B cell (primary cell): ENCODE measurements at regions not wholly inside any gene's neighbourhood (a gene's known extent, or its start where the extent isn't known, plus 50 kb on each side); places are given as distances from the start of the nearest gene placed in this dataset.

ENCODE experiments used
- ATAC-seq: fragments of 200-7000 bp; cut with Tn5 transposase; one replicate; pipeline ENCODE4 v1.10.0; 2021; ENCODE audit warnings: low read depth, mild to moderate bottlenecking, moderate number of reproducible peaks, moderate library complexity
- CTCF ChIA-PET: fragments of 350-600 bp; sonication (Branson Sonifier 250); formaldehyde crosslinking; loops from one replicate; lab custom pipeline; 2021; ENCODE audit warnings: antibody characterized with exemption, inconsistent platforms; lab: Charles Lee
- POLR2A ChIA-PET: fragments of 350-600 bp; sonication (Branson Sonifier 250); formaldehyde crosslinking; loops from one replicate; lab custom pipeline; 2021; ENCODE audit warnings: antibody characterized with exemption; lab: Charles Lee
- DNase-seq: peaks from one replicate; pipeline ENCODE4 v3.0.0; 2013
- H2AFZ ChIP-seq: 2 replicates; pipeline ENCODE4 v1.6.1; 2012; ENCODE audit warnings: mild to moderate bottlenecking, low read depth, low read length; ENCODE audit not compliant: insufficient read depth, poor library complexity, severe bottlenecking
- H3K27ac ChIP-seq, 2 donors: 1 replicate in 1 of 2; 2 replicates in 1 of 2; pipeline ENCODE4 v1.5.1; 2012 to 2013; ENCODE audit warnings: low read length in 2 of 2, mild to moderate bottlenecking in 2 of 2, moderate library complexity in 1 of 2
- H3K27me3 ChIP-seq, 4 experiments: fragments of 200-600 bp in 1 of 4; sonication (generic) in 1 of 4; replicated peaks in 1 of 4; 1 replicate in 2 of 4; 2 replicates in 2 of 4; pipeline versions ENCODE4 v1.6.1 to v1.7.0; 2013 to 2016; ENCODE audit warnings: low read length in 3 of 4, mild to moderate bottlenecking in 2 of 4, mixed read lengths in 1 of 4, moderate library complexity in 1 of 4; ENCODE audit not compliant: insufficient read depth in 4 of 4, control insufficient read depth in 3 of 4; ENCODE audit errors: control extremely low read depth in 1 of 4
- H3K36me3 ChIP-seq, 2 experiments: replicated peaks in 1 of 2; 1 replicate in 1 of 2; 2 replicates in 1 of 2; pipeline versions ENCODE4 v1.6.1 to v1.7.1; 2013; ENCODE audit warnings: low read length in 1 of 2; ENCODE audit not compliant: insufficient read depth in 2 of 2, control insufficient read depth in 1 of 2; ENCODE audit errors: control extremely low read depth in 1 of 2, extremely low read depth in 1 of 2
- H3K4me1 ChIP-seq, 2 donors: fragments of 200-600 bp in 1 of 2; sonication (generic) in 1 of 2; 1 replicate in 1 of 2; 2 replicates in 1 of 2; pipeline versions ENCODE4 v1.5.1 to v1.6.1; 2013 to 2017; ENCODE audit warnings: low read length in 2 of 2; ENCODE audit not compliant: control insufficient read depth in 2 of 2, insufficient read depth in 2 of 2
- H3K4me2 ChIP-seq: replicated peaks from 2 replicates; pipeline ENCODE3; 2012; ENCODE audit warnings: mild to moderate bottlenecking, low read depth, low read length; ENCODE audit not compliant: poor library complexity, severe bottlenecking
- H3K4me3 ChIP-seq, 5 experiments: fragments of 200-600 bp in 1 of 5; sonication (generic) in 1 of 5; 1 replicate in 3 of 5; 2 replicates in 2 of 5; pipeline versions ENCODE4 v1.5.1 to v1.7.0; 2011 to 2016; ENCODE audit warnings: low read length in 4 of 5, mild to moderate bottlenecking in 4 of 5, low read depth in 2 of 5, control low read depth in 1 of 5, moderate library complexity in 1 of 5; ENCODE audit not compliant: insufficient read depth in 1 of 5; ENCODE audit errors: control extremely low read depth in 1 of 5, extremely low read depth in 1 of 5
- H3K79me2 ChIP-seq: fragments of 200-600 bp; sonication (generic); one replicate; pipeline ENCODE4 v1.6.0; 2016; ENCODE audit warnings: low read length; ENCODE audit not compliant: control insufficient read depth, insufficient read depth
- H3K9ac ChIP-seq: fragments of 200-600 bp; sonication (generic); 2 replicates; pipeline ENCODE4 v1.6.1; 2017; ENCODE audit warnings: mild to moderate bottlenecking, low read length, moderate library complexity
- H3K9me3 ChIP-seq, 3 donors: one replicate each; pipeline versions ENCODE4 v1.6.1 to v1.7.1; 2013; ENCODE audit warnings: low read length in 2 of 3; ENCODE audit not compliant: control insufficient read depth in 2 of 3, insufficient read depth in 1 of 3; ENCODE audit errors: control extremely low read depth in 1 of 3
- H4K20me1 ChIP-seq: 2 replicates; pipeline ENCODE4 v1.6.0; 2012; ENCODE audit warnings: mild to moderate bottlenecking, low read length; ENCODE audit not compliant: insufficient read depth, control insufficient read depth, poor library complexity, severe bottlenecking
- H3K27ac Mint-ChIP-seq: one replicate; pipeline ENCODE4 v1.8.0; 2021; ENCODE audit warnings: mixed read lengths
- H3K27me3 Mint-ChIP-seq: one replicate; pipeline ENCODE4 v1.8.0; 2021; ENCODE audit warnings: mixed read lengths
- H3K4me1 Mint-ChIP-seq: one replicate; pipeline ENCODE4 v1.8.0; 2021; ENCODE audit warnings: mixed read lengths
- H3K4me3 Mint-ChIP-seq: one replicate; pipeline ENCODE4 v1.8.0; 2021; ENCODE audit warnings: mixed read lengths
- H3K9me3 Mint-ChIP-seq: one replicate; pipeline ENCODE4 v1.8.0; 2022; ENCODE audit warnings: mixed read lengths; ENCODE audit not compliant: insufficient read depth
- EZH2 ChIP-seq: IDR thresholded peaks from 2 replicates; pipeline ENCODE4 v1.6.1; 2012; ENCODE audit warnings: borderline replicate concordance, low read depth, mild to moderate bottlenecking, moderate library complexity, low read length; ENCODE audit not compliant: insufficient read depth, poor library complexity, severe bottlenecking
- WGBS: methylation state at CpG from one replicate; pipeline ENCODE4 v1.1.5; 2013; ENCODE audit warnings: missing lambda C conversion rate; ENCODE audit not compliant: insufficient coverage; 5-methylcytosine and 5-hydroxymethylcytosine counted together
- intact Hi-C: fragments of 100-400 bp; cut with micrococcal nuclease; formaldehyde crosslinking; loops from one replicate; pipeline ENCODE4 v1.10.0; 2022
- TF ChIP-seq, protein P1 (sequence below): fragments of 200-600 bp; IDR thresholded peaks from one replicate; pipeline ENCODE4 v1.8.0; 2022; ENCODE audit warnings: antibody characterized with exemption, mild to moderate bottlenecking

DNA sequence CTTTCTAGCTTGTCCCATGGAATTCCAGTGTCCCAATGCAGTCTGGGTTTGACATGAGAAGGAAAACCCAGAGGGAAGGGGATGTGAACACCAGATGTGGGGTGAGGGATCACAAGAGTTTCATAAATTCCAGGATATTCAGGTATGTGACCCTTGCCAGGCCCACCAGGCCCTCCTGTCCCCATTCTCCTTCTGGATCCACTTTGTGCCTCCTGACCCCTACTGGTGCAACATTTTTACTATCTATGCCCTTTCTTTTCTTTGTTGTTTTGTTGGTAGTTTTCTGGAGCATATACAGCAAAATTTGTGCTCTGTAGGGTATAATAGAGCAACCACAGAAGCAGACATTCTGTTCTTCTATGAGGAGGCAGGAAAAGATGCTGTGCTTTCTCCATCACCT is 597.0 kb upstream of the GRAMD2B start:
- ChIA-PET POLR2A (no interaction called here), CTCF (no interaction called here)
- H3K4me2 ChIP-seq = no peak overlapping the region
- H4K20me1 ChIP-seq = no peaks in the 10 kb centered on the region
- Mint-ChIP-seq H3K27ac (no peak overlapping the region), H3K9me3 (peaks cover 2% of the 10 kb centered on the region), H3K27me3 (peaks cover 1% of the 10 kb centered on the region), H3K4me1 (peaks cover 8% of the 10 kb centered on the region), H3K4me3 (no peak overlapping the region)
- no peaks in the 10 kb centered on the region for H3K36me3 ChIP-seq
- ATAC-seq (no peak), DNase-seq (no peak)
- no peaks in the 10 kb centered on the region for H3K27me3 ChIP-seq
- no peak overlapping the region for H3K4me3 ChIP-seq
- H2AFZ ChIP-seq = no peak overlapping the region
- H3K4me1 ChIP-seq = peaks cover 5 to 6% of the 10 kb centered on the region in 2 donors
- no peak overlapping the region for H3K9ac ChIP-seq
- intact Hi-C loops = no loop called here
- no peak overlapping the region for H3K27ac ChIP-seq
- no peak for TF ChIP-seq EZH2
- TF ChIP-seq, protein P1, sequence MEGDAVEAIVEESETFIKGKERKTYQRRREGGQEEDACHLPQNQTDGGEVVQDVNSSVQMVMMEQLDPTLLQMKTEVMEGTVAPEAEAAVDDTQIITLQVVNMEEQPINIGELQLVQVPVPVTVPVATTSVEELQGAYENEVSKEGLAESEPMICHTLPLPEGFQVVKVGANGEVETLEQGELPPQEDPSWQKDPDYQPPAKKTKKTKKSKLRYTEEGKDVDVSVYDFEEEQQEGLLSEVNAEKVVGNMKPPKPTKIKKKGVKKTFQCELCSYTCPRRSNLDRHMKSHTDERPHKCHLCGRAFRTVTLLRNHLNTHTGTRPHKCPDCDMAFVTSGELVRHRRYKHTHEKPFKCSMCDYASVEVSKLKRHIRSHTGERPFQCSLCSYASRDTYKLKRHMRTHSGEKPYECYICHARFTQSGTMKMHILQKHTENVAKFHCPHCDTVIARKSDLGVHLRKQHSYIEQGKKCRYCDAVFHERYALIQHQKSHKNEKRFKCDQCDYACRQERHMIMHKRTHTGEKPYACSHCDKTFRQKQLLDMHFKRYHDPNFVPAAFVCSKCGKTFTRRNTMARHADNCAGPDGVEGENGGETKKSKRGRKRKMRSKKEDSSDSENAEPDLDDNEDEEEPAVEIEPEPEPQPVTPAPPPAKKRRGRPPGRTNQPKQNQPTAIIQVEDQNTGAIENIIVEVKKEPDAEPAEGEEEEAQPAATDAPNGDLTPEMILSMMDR = no peak
- no peaks in the 10 kb centered on the region for H3K79me2 ChIP-seq
- no peaks in the 10 kb centered on the region for H3K9me3 ChIP-seq

DNA sequence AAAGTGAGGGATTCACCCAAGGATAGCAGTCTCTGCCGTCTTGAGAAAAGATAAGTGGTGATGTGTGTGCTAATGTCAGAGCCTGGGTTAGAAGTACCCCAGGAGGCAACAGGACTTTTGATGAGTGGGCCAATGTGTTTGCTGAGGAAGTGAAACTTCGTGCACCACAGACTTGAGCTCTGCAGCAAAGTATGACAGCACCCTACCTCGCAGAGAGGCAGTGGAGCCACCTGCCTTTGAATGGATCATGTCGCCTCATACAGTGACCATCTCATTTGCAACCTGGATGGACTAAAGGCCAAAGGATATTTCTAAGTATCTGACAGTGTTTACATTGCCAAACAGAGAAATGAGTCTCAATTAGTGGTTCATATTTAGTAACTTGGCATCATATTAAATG is 593.9 kb upstream of the GRAMD2B start:
- H3K27ac ChIP-seq = no peak overlapping the region
- Mint-ChIP-seq H3K9me3 (peaks cover 6% of the 10 kb centered on the region), H3K27me3 (peaks cover 5% of the 10 kb centered on the region), H3K4me3 (no peak overlapping the region), H3K27ac (no peak overlapping the region), H3K4me1 (peaks cover 8% of the 10 kb centered on the region)
- ChIA-PET CTCF (interaction anchor here (1.1 kb wide), 1 partner anchor 9 kb away, joined by 3 read pairs; no protein-coding TSS in a partner anchor), POLR2A (no interaction called here)
- TF ChIP-seq, protein P1 = no peak
- no peak for TF ChIP-seq EZH2
- 24% methylated on average over 2 of the region's 4 CpGs for WGBS
- H3K27me3 ChIP-seq = no peaks in the 10 kb centered on the region
- H4K20me1 ChIP-seq = no peaks in the 10 kb centered on the region
- no peak overlapping the region for H3K4me3 ChIP-seq
- H3K9me3 ChIP-seq = no peaks in the 10 kb centered on the region
- no peaks in the 10 kb centered on the region for H3K79me2 ChIP-seq
- H3K36me3 ChIP-seq = no peaks in the 10 kb centered on the region
- H3K4me1 ChIP-seq = peaks cover 5 to 6% of the 10 kb centered on the region in 2 donors
- intact Hi-C loops = no loop called here
- DNase-seq (peak; percentile 61), ATAC-seq (peak; percentile 94)
- H3K4me2 ChIP-seq = no peak overlapping the region
- no peak overlapping the region for H3K9ac ChIP-seq
- H2AFZ ChIP-seq = no peak overlapping the region
